K562 (cell line): ENCODE measurements at regions not wholly inside any gene's neighbourhood (a gene's known extent, or its start where the extent isn't known, plus 50 kb on each side); places are given as distances from the start of the nearest gene placed in this dataset.

ENCODE experiments used
- ATAC-seq: fragments of 200-7000 bp; cut with Tn5 transposase; 3 replicates; pipeline ENCODE4 v1.9.1; 2020; ENCODE audit warnings: moderate library complexity
- BruUV-seq: library from RNA; stranded (reverse); fragments of 400-500 nt; replicated peaks from 2 replicates; lab custom pipeline; 2021; lab: Mats Ljungman, UMichigan
- CTCF ChIA-PET: fragments of 300-600 bp; formaldehyde crosslinking; extraction: SDS; loops from one replicate; lab custom pipeline; 2021; ENCODE audit warnings: low intra/inter-chr PET ratio; lab: Yijun Ruan, JAX
- POLR2A ChIA-PET: fragments of 300-600, 350-650 bp; sonication (Branson Sonifier 250); formaldehyde crosslinking; extraction: SDS; loops from one replicate; lab custom pipeline; 2021; ENCODE audit warnings: antibody characterized with exemption, inconsistent platforms; lab: Yijun Ruan, JAX
- DNase-seq, 4 experiments: peaks; one replicate each; pipeline versions ENCODE4 v3.0.0 to v3.0.0-alpha.2; 2011 to 2018; ENCODE audit warnings: low spot score in 3 of 4, mixed read lengths in 3 of 4; ENCODE audit errors: extremely low read depth in 1 of 4
- FAIRE-seq: peaks from 2 replicates; lab custom pipeline; 2011; peaks lifted over from hg19 to GRCh38; lab: Jason Lieb, UNC
- H2AFZ ChIP-seq: 2 replicates; pipeline ENCODE4 v1.6.0; 2011; ENCODE audit warnings: low read depth, low read length, control low read depth, inconsistent platforms
- H3K27ac ChIP-seq: fragments of 200-600 bp; 3 replicates; pipeline ENCODE4 v1.8.0; 2011; ENCODE audit warnings: low read depth, mild to moderate bottlenecking, control low read depth, inconsistent platforms, low read length, moderate library complexity, mixed read lengths; ENCODE audit errors: extremely low read depth
- H3K27me3 ChIP-seq, 2 experiments: fragments of 300-600 bp in 1 of 2; 2 replicates in 1 of 2; 3 replicates in 1 of 2; pipeline versions ENCODE4 v1.6.0 to v1.8.0; 2011; ENCODE audit warnings: inconsistent platforms in 2 of 2, low read length in 2 of 2, mild to moderate bottlenecking in 1 of 2, mixed read lengths in 1 of 2, moderate library complexity in 1 of 2; ENCODE audit not compliant: control insufficient read depth in 2 of 2, insufficient read depth in 2 of 2
- H3K36me3 ChIP-seq: fragments of 300-600 bp; 3 replicates; pipeline ENCODE4 v1.8.0; 2011; ENCODE audit warnings: mild to moderate bottlenecking, low read length, inconsistent platforms; ENCODE audit not compliant: control insufficient read depth, insufficient read depth
- H3K4me1 ChIP-seq, 2 experiments: fragments of 200-600 bp in 1 of 2; replicated peaks in 1 of 2; 2 replicates in 1 of 2; 3 replicates in 1 of 2; pipeline versions ENCODE4 v1.5.1 to v1.8.0; 2011; ENCODE audit warnings: inconsistent platforms in 2 of 2, low read length in 2 of 2, mild to moderate bottlenecking in 1 of 2, mixed read lengths in 1 of 2, moderate library complexity in 1 of 2; ENCODE audit not compliant: control insufficient read depth in 2 of 2, insufficient read depth in 2 of 2
- H3K4me2 ChIP-seq: 2 replicates; pipeline ENCODE4 v1.6.1; 2011; ENCODE audit warnings: low read length, control low read depth, inconsistent platforms, mixed read lengths; ENCODE audit not compliant: insufficient read depth
- H3K4me3 ChIP-seq: fragments of 200-600 bp; sonication (generic), shearing (Covaris generic); 2 replicates; pipeline ENCODE4 v1.5.1; 2016; ENCODE audit warnings: control low read depth, inconsistent platforms
- H3K79me2 ChIP-seq: fragments of 200-600 bp; 3 replicates; pipeline ENCODE4 v1.8.0; 2011; ENCODE audit warnings: low read length, inconsistent platforms; ENCODE audit not compliant: control insufficient read depth, insufficient read depth
- H3K9ac ChIP-seq, 2 experiments: 2 replicates each; pipeline versions ENCODE4 v1.6.0 to v1.6.1; 2011; ENCODE audit warnings: low read depth in 2 of 2, low read length in 2 of 2, control low read depth in 1 of 2, inconsistent platforms in 1 of 2, mild to moderate bottlenecking in 1 of 2, mixed read lengths in 1 of 2; ENCODE audit not compliant: insufficient read depth in 1 of 2
- H3K9me1 ChIP-seq: one replicate; pipeline ENCODE4 v1.6.0; 2011; ENCODE audit warnings: inconsistent platforms, mild to moderate bottlenecking, low read length, moderate library complexity; ENCODE audit not compliant: control insufficient read depth, insufficient read depth
- H3K9me3 ChIP-seq: replicated peaks from 2 replicates; pipeline ENCODE4 v1.5.1; 2011; ENCODE audit warnings: low read depth, low read length, inconsistent platforms; ENCODE audit not compliant: control insufficient read depth, insufficient read depth
- H4K20me1 ChIP-seq: replicated peaks from 2 replicates; pipeline ENCODE4 v1.6.1; 2011; ENCODE audit warnings: low read length, inconsistent platforms, mixed read lengths; ENCODE audit not compliant: control insufficient read depth, insufficient read depth
- ATF3 ChIP-seq, 2 experiments: fragments of 450-650 bp in 1 of 2; sonication (generic) in 1 of 2; formaldehyde crosslinking in 1 of 2; IDR thresholded peaks in 1 of 2; conservative IDR thresholded peaks in 1 of 2; 2 replicates each; pipeline versions ENCODE4 v1.6.1 to v1.8.1; 2016 to 2023; ENCODE audit warnings: mild to moderate bottlenecking in 2 of 2, moderate library complexity in 2 of 2, inconsistent platforms in 1 of 2, missing genetic modification reagents in 1 of 2
- E2F3 ChIP-seq: fragments of 250-450 bp; sonication (Bioruptor Pico); IDR thresholded peaks from 2 replicates; pipeline ENCODE4 v1.4.0; 2020; ENCODE audit warnings: mild to moderate bottlenecking
- HES1 ChIP-seq: fragments of 450-650 bp; IDR thresholded peaks from 2 replicates; pipeline ENCODE4 v1.6.1; 2016; ENCODE audit warnings: low read depth, mild to moderate bottlenecking, moderate library complexity
- HNRNPK ChIP-seq: fragments of 200-400 bp; formaldehyde crosslinking; IDR thresholded peaks from one replicate; pipeline ENCODE4 v1.6.1; 2018; ENCODE audit warnings: mild to moderate bottlenecking, low read depth, low read length; ENCODE audit not compliant: poor library complexity, severe bottlenecking
- LARP7 ChIP-seq: fragments of 450-650 bp; IDR thresholded peaks from 2 replicates; pipeline ENCODE4 v1.6.1; 2016
- MECOM ChIP-seq: fragments of 250-450 bp; sonication (Bioruptor Pico); IDR thresholded peaks from 2 replicates; pipeline ENCODE4 v1.8.0; 2022; ENCODE audit warnings: inconsistent platforms
- PTRF ChIP-seq: fragments of 450-650 bp; IDR thresholded peaks from 2 replicates; pipeline ENCODE4 v1.6.1; 2016; ENCODE audit warnings: mild to moderate bottlenecking, missing genetic modification characterization, missing compliant biosample characterization
- RHOXF2B ChIP-seq: fragments of 250-450 bp; sonication (Bioruptor Pico); conservative IDR thresholded peaks from 2 replicates; pipeline ENCODE4 v1.5.1; 2021
- SMARCA5 ChIP-seq: fragments of 450-650 bp; IDR thresholded peaks from 2 replicates; pipeline ENCODE4 v1.6.1; 2016
- TRIM24 ChIP-seq, 2 experiments: fragments of 450-650 bp; IDR thresholded peaks; 2 replicates each; pipeline ENCODE4 v1.6.1; 2016
- ZC3H11A ChIP-seq: IDR thresholded peaks from 2 replicates; pipeline ENCODE4 v1.6.1; 2012; ENCODE audit warnings: low read depth, low read length, improper control_type of control experiment
- ZKSCAN1 ChIP-seq: fragments of 150-350 bp; IDR thresholded peaks from 2 replicates; pipeline ENCODE4 v1.6.1; 2016; ENCODE audit warnings: low read depth, low read length
- ZNF121 ChIP-seq: sonication (generic); formaldehyde crosslinking; conservative IDR thresholded peaks from 2 replicates; pipeline ENCODE4 v1.8.0; 2022; ENCODE audit warnings: missing genetic modification reagents
- ZNF316 ChIP-seq: fragments of 450-650 bp; IDR thresholded peaks from 2 replicates; pipeline ENCODE4 v1.6.1; 2016
- ZNF518B ChIP-seq: fragments of 250-450 bp; sonication (Bioruptor Pico); IDR thresholded peaks from 2 replicates; pipeline ENCODE4 v1.5.0; 2021; ENCODE audit warnings: mild to moderate bottlenecking, moderate library complexity
- ZNF586 ChIP-seq: fragments of 450-650 bp; formaldehyde crosslinking; conservative IDR thresholded peaks from 2 replicates; pipeline ENCODE4 v1.4.0; 2020; ENCODE audit warnings: mild to moderate bottlenecking, moderate library complexity
- ZNF695 ChIP-seq: fragments of 450-650 bp; formaldehyde crosslinking; IDR thresholded peaks from 2 replicates; pipeline ENCODE4 v1.4.0; 2020; ENCODE audit warnings: mild to moderate bottlenecking, moderate library complexity
- WGBS: fragments of 100-300 bp; shearing (Covaris generic); methylation state at CpG from one replicate; pipeline ENCODE4 v1.1.6; 2016; ENCODE audit warnings: low coverage, mixed read lengths; ENCODE audit not compliant: insufficient coverage; ENCODE audit errors: missing lambda C conversion rate; 5-methylcytosine and 5-hydroxymethylcytosine counted together
- in situ Hi-C: fragments of 300-500 bp; cut with MboI; formaldehyde crosslinking; loops from 4 replicates; pipeline ENCODE4 v1.15.0; 2018; ENCODE audit warnings: inconsistent platforms, mixed read lengths
- intact Hi-C: fragments of 100-400 bp; cut with micrococcal nuclease; formaldehyde crosslinking; loops from 2 replicates; pipeline ENCODE4 v1.14.2; 2022

GRCh38 chr14:101241807-101242278, 319.5 kb upstream of the DIO3 start (continued):
- TF ChIP-seq ATF3 (IDR thresholded peaks at IDR 0.05) (no peak), ATF3 (CRISPR knock-in tag; conservative IDR thresholded peaks at IDR 0.05) (no peak), HNRNPK (no peak), MECOM (CRISPR knock-in tag) (no peak)

- Histone ChIP-seq H3K9me3 (no peaks in the 10 kb centered on the region), H3K4me2 (no peak overlapping the region), H3K9ac (no peak overlapping the region), H3K36me3 (no peaks in the 10 kb centered on the region), H3K9me1 (no peaks in the 10 kb centered on the region), H3K4me3 (no peak overlapping the region), H2AFZ (no peak overlapping the region), H3K27me3 (peaks cover 2 to 43% of the 10 kb centered on the region in 2 experiments; a peak in 2 of 5 replicates), H3K79me2 (no peaks in the 10 kb centered on the region), H3K4me1 (no peaks in the 10 kb centered on the region), H4K20me1 (no peaks in the 10 kb centered on the region), H3K27ac (no peak overlapping the region)
- BruUV-seq, result no TSS peak
- CTCF ChIA-PET, result no interaction called here
- FAIRE-seq (no peak), ATAC-seq (no peak), DNase-seq (no peak)
- 2% methylated on average over 16 of the region's 22 CpGs for WGBS
- in situ Hi-C loops (no loop called here), intact Hi-C loops (no loop called here)
- POLR2A ChIA-PET, result interaction anchor here (0.8 kb wide), 1 partner anchor 86 kb away, joined by 3 read pairs; no protein-coding TSS in a partner anchor
- TF ChIP-seq ZC3H11A, result no peak
- TF ChIP-seq ZNF518B, result no peak
- no peak for TF ChIP-seq PTRF
- no peak for TF ChIP-seq ZNF695 (CRISPR knock-in tag)
- no peak for TF ChIP-seq TRIM24 (IDR thresholded peaks at IDR 0.05)
- no peak for TF ChIP-seq ZNF121
- TF ChIP-seq E2F3 (CRISPR knock-in tag), result no peak
- no peak for TF ChIP-seq HES1
- no peak for TF ChIP-seq RHOXF2B
- no peak for TF ChIP-seq SMARCA5
- TF ChIP-seq ZNF586, result no peak
- no peak for TF ChIP-seq ZKSCAN1
- TF ChIP-seq ZNF316, result no peak
- no peak for TF ChIP-seq LARP7
Measured at GRCh38 chr14:101242442-101243385, 318.6 kb upstream of the DIO3 start.
